Kidney capillary endothelial cell (primary cell): ENCODE measurements at regions not wholly inside any gene's neighbourhood (a gene's known extent, or its start where the extent isn't known, plus 50 kb on each side); places are given as distances from the start of the nearest gene placed in this dataset.

Experiments used
- DNase-seq: peaks from one replicate; pipeline ENCODE4 v3.0.0-alpha.2; 2018; ENCODE audit warnings: low spot score

- DNase-seq, result no peak
These were observed 95.6 kb upstream of the TJP1 start for GRCh38 chr15:29917600-29918597.

GRCh38 chr15:29914511-29914926 is 92.3 kb upstream of the TJP1 start:
- no peak for DNase-seq

GRCh38 chr15:29913528-29914135 is 91.4 kb upstream of the TJP1 start:
- DNase-seq, result no peak

- no peak for DNase-seq
These were observed 89.4 kb upstream of the TJP1 start for GRCh38 chr15:29911705-29912104.

GRCh38 chr15:29910068-29910467 is 87.8 kb upstream of the TJP1 start:
- no peak for DNase-seq

- no peak for DNase-seq
These were observed 82.6 kb upstream of the TJP1 start for GRCh38 chr15:29904757-29905417.

- no peak for DNase-seq
These were observed 81.7 kb upstream of the TJP1 start for GRCh38 chr15:29903785-29904464.

GRCh38 chr15:29903028-29903427 is 80.8 kb upstream of the TJP1 start:
- DNase-seq, result no peak

GRCh38 chr15:29900237-29901189 is 78.2 kb upstream of the TJP1 start:
- no peak for DNase-seq

- DNase-seq, result no peak
These were observed 73.8 kb upstream of the TJP1 start for GRCh38 chr15:29896062-29896461.

GRCh38 chr15:29891096-29891457 is 68.8 kb upstream of the TJP1 start:
- no peak for DNase-seq

GRCh38 chr15:29890336-29891095 is 68.2 kb upstream of the TJP1 start:
- no peak for DNase-seq

GRCh38 chr15:29889542-29890329 is 67.5 kb upstream of the TJP1 start:
- DNase-seq, result no peak

GRCh38 chr15:29888646-29889045 is 66.4 kb upstream of the TJP1 start:
- no peak for DNase-seq

- DNase-seq, result no peak
These were observed 65.5 kb upstream of the TJP1 start for GRCh38 chr15:29887721-29888120.

- DNase-seq, result no peak
These were observed 62.9 kb upstream of the TJP1 start for GRCh38 chr15:29885183-29885582.

GRCh38 chr15:29883126-29883525 is 60.9 kb upstream of the TJP1 start:
- no peak for DNase-seq

GRCh38 chr15:29880886-29881285 is 58.6 kb upstream of the TJP1 start:
- DNase-seq, result no peak

- no peak for DNase-seq
These were observed 58.1 kb upstream of the TJP1 start for GRCh38 chr15:29880341-29880740.

GRCh38 chr15:29874977-29875376 is 52.7 kb upstream of the TJP1 start:
- DNase-seq, result no peak
